ENCODE measurements at regions not wholly inside any gene's neighbourhood (a gene's known extent, or its start where the extent isn't known, plus 50 kb on each side); places are given as distances from the start of the nearest gene placed in this dataset.

- peaks cover 15% of the 10 kb centered on the region for H3K9me3 ChIP-seq (replicated peaks)
- H3K27ac ChIP-seq (replicated peaks), result no peak overlapping the region
- H3K36me3 ChIP-seq, result no peaks in the 10 kb centered on the region
- no peak overlapping the region for H3K4me3 ChIP-seq
- no peak for DNase-seq
- no peaks in the 10 kb centered on the region for H3K4me1 ChIP-seq
- H3K27me3 ChIP-seq (ENCODE audit: low read depth), result no peaks in the 10 kb centered on the region
- intact Hi-C loops (cut with micrococcal nuclease), result no loop called here
- TF ChIP-seq CTCF (IDR thresholded peaks at IDR 0.05; ENCODE audit: borderline replicate concordance), result no peak
Measured at GRCh38 chr6:85183841-85184240, 266.0 kb upstream of the NT5E start.

- no peaks in the 10 kb centered on the region for H3K27me3 ChIP-seq (ENCODE audit: low read depth)
- no peak overlapping the region for H3K27ac ChIP-seq (replicated peaks)
- H3K36me3 ChIP-seq, result no peaks in the 10 kb centered on the region
- intact Hi-C loops (cut with micrococcal nuclease), result no loop called here
- TF ChIP-seq CTCF (IDR thresholded peaks at IDR 0.05; ENCODE audit: borderline replicate concordance), result no peak
- H3K4me3 ChIP-seq, result no peak overlapping the region
- H3K9me3 ChIP-seq (replicated peaks), result peaks cover 40% of the 10 kb centered on the region
- H3K4me1 ChIP-seq, result no peaks in the 10 kb centered on the region
- DNase-seq, result no peak
Measured at GRCh38 chr6:85172705-85173104, 277.2 kb upstream of the NT5E start.

- Histone ChIP-seq H3K4me3 (no peak overlapping the region), H3K27me3 (ENCODE audit: low read depth) (no peaks in the 10 kb centered on the region), H3K27ac (replicated peaks) (no peak overlapping the region), H3K4me1 (no peaks in the 10 kb centered on the region), H3K9me3 (replicated peaks) (peaks cover 40% of the 10 kb centered on the region), H3K36me3 (no peaks in the 10 kb centered on the region)
- TF ChIP-seq CTCF (IDR thresholded peaks at IDR 0.05; ENCODE audit: borderline replicate concordance), result no peak
- intact Hi-C loops (cut with micrococcal nuclease), result no loop called here
- no peak for DNase-seq
Measured at GRCh38 chr6:85172161-85172560, 277.7 kb upstream of the NT5E start.

GRCh38 chr6:85169189-85169588 is 280.7 kb upstream of the NT5E start:
- H3K4me3 ChIP-seq, result no peak overlapping the region
- no peaks in the 10 kb centered on the region for H3K27me3 ChIP-seq (ENCODE audit: low read depth)
- no peaks in the 10 kb centered on the region for H3K4me1 ChIP-seq
- H3K36me3 ChIP-seq, result no peaks in the 10 kb centered on the region
- no peak overlapping the region for H3K27ac ChIP-seq (replicated peaks)
- H3K9me3 ChIP-seq (replicated peaks), result peaks cover 13% of the 10 kb centered on the region
- intact Hi-C loops (cut with micrococcal nuclease), result no loop called here
- no peak for TF ChIP-seq CTCF (IDR thresholded peaks at IDR 0.05; ENCODE audit: borderline replicate concordance)
- no peak for DNase-seq

GRCh38 chr6:85168146-85168545 is 281.7 kb upstream of the NT5E start:
- no peak for DNase-seq
- Histone ChIP-seq H3K9me3 (replicated peaks) (peaks cover 3% of the 10 kb centered on the region), H3K27ac (replicated peaks) (no peak overlapping the region), H3K4me3 (no peak overlapping the region), H3K4me1 (no peaks in the 10 kb centered on the region), H3K36me3 (no peaks in the 10 kb centered on the region), H3K27me3 (ENCODE audit: low read depth) (no peaks in the 10 kb centered on the region)
- intact Hi-C loops (cut with micrococcal nuclease), result no loop called here
- TF ChIP-seq CTCF (IDR thresholded peaks at IDR 0.05; ENCODE audit: borderline replicate concordance), result no peak
